Stimulated activated CD4-positive, alpha-beta T cell treated with anti-CD3 and anti-CD28 coated beads, Interleukin-1b, Interleukin-23, amount 100 ng/mL, for 24 hours (primary cell): ENCODE measurements at regions not wholly inside any gene's neighbourhood (a gene's known extent, or its start where the extent isn't known, plus 50 kb on each side); places are given as distances from the start of the nearest gene placed in this dataset.

Source experiments
- DNase-seq, 4 experiments: peaks; one replicate each; pipeline ENCODE4 v3.0.0-alpha.2; 2020; ENCODE audit warnings: low read depth in 4 of 4, low spot score in 1 of 4

- DNase-seq: no peak
These were observed 269.5 kb upstream of the POU3F3 start for GRCh38 chr2:104584393-104584792.

- DNase-seq: no peak
These were observed 258.3 kb upstream of the POU3F3 start for GRCh38 chr2:104595576-104595975.

GRCh38 chr2:104597942-104598341, 256.0 kb upstream of the POU3F3 start:
- no peak for DNase-seq

- DNase-seq: no peak
These were observed 255.3 kb upstream of the POU3F3 start for GRCh38 chr2:104598636-104599035.

DNA sequence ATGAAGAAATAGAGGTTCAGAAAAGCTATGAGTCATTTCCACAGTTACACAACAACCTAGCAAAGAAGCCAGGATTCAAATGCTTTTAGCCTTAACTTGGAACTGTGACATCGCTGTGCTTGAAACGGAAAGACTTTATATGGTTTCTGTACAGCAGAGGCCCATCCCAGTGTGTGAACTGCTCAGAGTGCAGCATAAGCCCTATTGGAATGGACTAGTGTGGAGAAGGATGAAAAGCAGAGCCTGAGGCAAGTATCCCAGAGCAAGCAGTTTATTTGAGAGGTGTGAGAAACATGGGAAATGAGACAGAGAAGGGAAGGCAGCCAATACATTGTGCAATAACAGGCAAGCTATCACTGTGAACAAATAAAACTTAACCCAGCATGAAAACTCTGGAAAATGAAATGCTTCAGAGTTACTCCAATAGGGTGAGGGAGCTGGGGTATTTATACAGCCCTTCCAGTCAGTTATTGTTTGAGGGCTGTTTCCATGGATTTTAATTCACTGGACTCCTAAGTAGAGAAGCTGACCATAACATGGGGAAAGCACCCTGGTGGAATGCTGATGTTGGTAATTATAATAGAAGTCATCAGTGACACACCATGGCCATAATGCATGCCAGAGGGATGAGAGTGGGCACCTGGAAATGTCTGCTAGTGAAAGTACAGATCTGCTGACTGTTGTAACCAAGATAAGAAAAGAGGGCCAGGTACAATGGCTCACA, 254.0 kb upstream of the POU3F3 start:
- DNase-seq: no peak

DNA sequence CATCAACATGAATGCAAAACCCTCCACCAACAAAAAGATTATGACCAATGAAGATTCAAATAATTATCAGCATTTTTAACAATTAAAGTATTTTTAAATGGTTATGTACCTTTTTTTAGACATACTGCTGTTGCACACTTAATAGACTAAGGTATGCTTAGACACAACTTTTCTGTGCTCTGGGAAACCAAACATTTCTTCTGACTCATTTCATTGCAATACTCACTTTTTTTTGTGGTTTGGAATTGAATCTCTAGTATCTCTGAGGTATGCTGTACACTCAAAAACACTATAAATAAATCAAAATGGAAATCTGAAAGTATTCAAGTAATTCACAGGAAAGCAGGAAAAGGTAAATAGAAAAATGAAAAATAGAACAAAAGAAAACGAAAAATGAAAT, 247.9 kb upstream of the POU3F3 start:
- DNase-seq: no peak

- DNase-seq: no peak
These were observed 237.1 kb upstream of the POU3F3 start for GRCh38 chr2:104616856-104617255.

DNA sequence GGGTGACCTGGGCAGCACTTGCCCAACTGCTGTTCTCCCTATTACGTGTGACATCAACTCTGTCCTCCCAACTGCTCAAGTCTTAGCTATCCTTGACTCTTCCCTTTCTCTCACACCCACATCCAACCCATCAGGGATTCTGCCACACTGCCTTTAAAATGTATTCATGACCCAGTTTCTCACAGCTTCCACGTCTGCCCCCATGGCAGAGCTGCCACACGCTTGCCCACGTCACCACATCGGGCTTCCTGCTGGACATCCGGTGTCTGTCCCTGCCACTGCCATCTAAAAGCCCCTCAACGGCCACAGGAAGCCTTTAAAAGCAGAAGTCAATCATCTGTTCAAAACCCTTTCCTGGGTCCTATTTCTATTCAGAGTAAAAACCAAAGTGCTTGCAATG, 233.1 kb upstream of the POU3F3 start:
- DNase-seq: no peak

DNA sequence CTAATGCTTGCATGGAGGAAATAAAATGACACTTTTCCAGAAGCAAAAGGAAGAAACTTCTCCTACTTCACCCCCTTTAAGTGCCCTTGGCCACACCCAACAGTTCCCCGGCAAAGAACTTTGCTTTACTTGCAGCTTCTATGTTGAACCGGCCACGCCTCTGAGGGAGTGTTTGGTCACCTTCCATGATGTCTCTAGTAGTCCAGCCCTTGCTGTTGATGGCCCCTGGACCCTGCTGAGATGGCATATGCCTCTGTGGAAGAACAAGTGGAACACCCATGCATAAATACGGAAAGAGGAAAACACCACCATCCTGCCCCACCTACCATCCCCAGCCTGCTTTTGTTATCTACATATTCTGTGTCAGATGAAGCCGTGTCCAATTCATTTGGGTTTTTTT, 218.3 kb upstream of the POU3F3 start:
- no peak for DNase-seq

DNA sequence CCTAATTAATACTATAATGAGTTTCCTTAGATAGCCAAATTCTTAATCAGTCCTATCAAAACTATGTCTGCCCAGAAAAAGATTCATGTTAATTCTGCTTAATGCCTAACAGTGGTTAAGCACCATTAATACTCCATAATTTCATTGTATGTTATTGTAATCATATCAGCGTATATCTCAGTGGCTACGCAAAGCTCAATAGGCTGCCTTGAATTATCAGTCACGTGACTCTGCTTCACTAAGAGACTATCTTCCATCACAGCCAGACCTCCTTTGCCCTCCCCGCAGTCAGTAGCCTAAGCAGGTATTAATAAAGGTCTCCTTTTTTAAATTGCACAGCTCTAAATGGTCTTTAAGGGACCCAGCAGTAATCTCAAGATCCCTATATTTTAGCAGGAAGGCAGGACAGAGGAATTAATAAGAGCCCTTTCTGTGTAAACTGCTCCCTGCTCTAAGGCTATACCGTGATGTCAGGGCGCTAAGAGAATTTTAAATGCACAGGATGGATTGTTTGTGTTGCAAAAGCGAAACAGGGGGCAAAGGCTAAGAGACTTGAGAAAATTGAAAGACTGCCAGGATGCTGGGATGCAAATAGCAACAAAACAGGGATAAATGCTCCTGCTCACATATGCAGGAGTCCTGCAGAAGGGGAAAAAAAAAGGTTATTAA, 215.6 kb upstream of the POU3F3 start:
- no peak for DNase-seq

GRCh38 chr2:104638859-104639202, 215.1 kb upstream of the POU3F3 start:
- DNase-seq: no peak

- no peak for DNase-seq
These were observed 212.1 kb upstream of the POU3F3 start for GRCh38 chr2:104641786-104642185.

DNA sequence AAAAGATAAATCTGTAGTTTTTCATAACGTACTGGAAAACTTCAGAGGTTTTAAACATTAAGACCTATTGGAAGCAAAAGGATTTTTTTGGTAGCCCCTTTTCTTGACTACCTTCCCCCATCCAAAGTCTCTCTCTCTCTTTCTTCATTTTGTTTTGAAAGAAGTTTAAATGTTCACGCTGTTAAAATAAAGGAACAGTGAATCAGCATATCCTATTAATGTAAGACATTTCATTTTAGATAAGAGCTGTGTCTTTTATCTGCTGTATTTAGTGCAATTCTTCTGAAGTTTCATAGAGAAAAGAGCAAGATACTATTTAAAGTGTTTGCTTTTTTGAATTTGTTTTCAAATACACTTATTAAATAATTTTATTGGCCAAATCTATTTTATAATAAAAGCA, 205.5 kb upstream of the POU3F3 start:
- no peak for DNase-seq

GRCh38 chr2:104649866-104650265, 204.0 kb upstream of the POU3F3 start:
- DNase-seq: no peak

DNA sequence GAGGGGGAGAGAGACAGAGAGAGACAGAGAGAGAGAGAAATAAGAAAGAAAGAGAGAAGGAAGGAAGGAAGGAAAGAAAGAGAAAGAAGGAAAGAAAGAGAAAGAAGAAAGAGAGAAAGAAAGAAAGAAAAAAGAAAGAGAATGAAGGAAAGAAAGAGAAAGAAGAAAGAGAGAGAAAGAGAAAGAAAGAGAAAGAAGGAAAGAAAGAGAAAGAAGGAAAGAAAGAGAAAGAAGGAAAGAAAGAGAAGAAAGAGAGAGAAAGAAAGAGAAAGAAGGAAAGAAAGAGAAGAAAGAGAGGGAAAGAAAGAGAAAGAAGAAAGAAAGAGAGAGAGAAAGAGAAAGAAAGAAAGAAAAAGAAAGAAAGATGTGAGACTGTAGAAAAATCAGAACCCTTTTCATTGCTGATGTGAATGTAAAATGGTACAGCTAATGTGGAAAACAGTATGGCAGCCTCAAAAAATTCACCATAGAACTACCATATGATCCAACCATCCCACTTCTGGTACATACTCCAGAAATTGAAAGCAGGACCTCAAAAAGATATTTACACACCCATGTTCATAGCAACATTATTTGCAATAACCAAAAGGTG, 203.4 kb upstream of the POU3F3 start:
- no peak for DNase-seq

DNA sequence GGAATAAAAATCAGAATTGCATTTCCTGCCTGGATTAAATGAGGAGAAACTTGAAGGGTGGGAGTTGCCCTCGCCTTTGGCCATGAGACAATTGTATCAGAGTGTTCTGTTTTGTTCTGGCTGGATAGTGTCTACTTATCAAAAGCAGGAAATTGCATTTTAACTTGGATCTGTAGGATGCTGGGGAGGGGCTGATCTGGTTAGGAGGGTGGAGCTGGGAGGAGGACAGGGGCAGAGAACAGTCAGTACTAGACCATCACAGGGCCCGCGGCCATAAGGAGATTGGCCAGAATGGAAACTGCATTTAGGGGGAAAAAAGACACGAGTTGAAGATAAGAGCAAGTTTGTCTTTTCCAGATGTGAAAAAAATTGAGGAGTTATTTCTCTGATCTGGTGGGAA, 199.1 kb upstream of the POU3F3 start:
- no peak for DNase-seq

DNA sequence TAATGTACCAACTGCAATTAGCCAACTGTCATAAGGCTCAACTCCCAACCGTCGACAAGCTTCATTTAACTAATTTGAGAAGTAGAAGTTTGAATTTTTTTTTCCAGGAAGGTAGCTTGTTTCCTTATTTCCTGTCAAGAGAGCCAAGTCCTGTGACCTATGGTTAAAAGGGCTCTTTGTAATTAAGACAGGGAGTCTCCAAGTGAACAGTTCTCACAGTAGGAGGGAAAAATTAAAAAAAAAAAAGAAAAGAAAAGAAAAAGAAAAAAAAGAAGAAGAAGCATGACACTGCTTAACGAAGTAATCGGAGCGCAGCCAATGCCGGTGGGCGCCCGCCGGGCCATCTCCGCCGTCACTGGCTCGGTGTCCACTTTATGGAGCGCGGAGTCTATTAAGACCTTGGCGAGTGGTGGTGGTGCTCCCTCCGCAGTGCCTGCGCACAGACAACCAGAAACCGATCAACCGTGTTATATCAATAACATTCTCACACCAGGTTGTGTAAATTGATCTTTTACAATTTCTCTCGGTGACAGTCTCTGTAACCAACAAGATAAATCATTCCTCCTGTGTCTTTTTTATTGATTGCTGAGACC, 197.2 kb upstream of the POU3F3 start:
- no peak for DNase-seq

GRCh38 chr2:104658144-104658835, 195.6 kb upstream of the POU3F3 start:
- DNase-seq: no peak

- DNase-seq: no peak
These were observed 194.9 kb upstream of the POU3F3 start for GRCh38 chr2:104658904-104659591.

DNA sequence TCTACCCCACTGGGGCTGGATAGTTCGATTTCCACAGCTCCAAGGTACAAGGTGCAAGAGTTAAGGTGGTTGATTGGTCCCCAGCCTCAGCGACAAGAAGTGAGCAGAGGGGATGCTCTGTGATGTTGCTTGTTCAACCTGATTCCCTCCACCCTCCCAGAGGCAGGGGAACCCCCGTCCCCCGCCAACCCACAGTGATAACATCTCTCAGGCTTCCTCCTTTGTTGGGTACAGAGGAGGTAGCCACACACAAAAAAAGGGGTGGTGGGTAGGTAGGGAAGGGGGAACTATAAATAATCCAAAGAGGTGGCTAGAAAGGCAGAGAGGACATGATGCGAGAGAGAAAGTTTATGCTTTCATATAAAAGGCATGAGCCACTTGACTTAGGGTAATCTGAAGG, 192.9 kb upstream of the POU3F3 start:
- DNase-seq: no peak

DNA sequence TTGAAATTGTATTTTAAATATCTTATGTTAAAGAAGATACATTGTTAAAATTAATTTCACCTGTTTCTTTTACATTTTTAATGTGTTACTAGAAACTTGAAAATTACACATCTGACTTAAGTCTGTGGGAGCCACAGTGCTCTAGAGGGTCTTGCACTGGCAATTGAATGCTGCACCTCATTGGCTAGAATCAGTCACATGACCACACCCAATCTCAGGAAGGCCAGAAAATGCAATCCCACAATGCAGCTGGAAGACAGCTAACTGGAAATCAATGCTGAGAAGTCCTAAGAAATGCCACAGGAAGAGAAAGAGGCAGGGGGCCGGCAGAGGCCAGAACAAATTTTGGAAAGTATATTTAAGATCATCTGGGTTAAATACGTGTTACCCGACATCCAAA, 189.2 kb upstream of the POU3F3 start:
- no peak for DNase-seq
